RPMI8226 (cell line): ENCODE measurements at regions not wholly inside any gene's neighbourhood (a gene's known extent, or its start where the extent isn't known, plus 50 kb on each side); places are given as distances from the start of the nearest gene placed in this dataset.
"Not testable (repeated sequence)": the region's sequence is repeated elsewhere in the genome, so short reads cannot be mapped to it uniquely, and the experiment has no call there.

ENCODE experiments used
- DNase-seq: peaks from one replicate; pipeline ENCODE4 v3.0.0-alpha.2; 2015

GRCh38 chr7:52777051-52777822 is 258.2 kb upstream of the POM121L12 start:
- DNase-seq = no peak

DNA sequence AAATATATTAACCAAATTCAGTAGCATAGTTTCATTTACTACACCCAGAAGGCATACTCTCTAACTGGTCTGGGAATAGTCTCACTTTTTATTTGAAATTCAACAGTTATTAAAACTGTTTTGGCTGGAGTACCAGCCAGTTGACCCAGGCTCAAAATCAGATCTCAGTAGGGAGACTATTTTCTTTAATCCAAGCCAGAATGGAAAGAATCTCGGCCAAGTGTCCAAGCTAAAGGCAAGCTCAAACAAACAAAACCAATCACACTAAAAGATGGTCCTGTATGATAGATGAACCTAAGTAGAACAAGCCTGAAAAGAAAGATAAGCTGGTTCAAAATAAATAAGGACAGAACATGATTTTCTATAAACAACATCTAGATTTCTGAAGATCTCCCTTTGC is 259.6 kb upstream of the POM121L12 start:
- no peak for DNase-seq

DNA sequence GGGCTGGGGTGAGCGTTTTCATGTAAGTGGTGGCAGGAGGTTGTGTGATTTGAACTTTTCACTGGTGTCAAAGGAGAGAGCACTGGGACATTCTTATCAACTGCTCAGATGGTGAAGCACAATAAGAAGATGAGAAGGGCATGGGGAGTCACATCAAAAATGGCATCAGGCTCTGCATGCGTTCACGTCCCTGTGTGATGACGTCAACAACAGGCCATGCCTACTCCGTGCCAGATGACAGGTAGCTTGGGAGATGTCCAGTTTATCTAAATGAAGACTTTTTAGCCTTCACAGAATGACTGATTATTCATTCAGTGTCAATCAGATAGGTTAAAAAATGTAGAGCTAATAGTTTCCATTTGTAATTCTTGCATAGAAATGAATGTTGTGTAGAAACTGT is 264.3 kb upstream of the POM121L12 start:
- DNase-seq = no peak

- DNase-seq = no peak
These were observed 270.8 kb upstream of the POM121L12 start for GRCh38 chr7:52764492-52765169.

- DNase-seq = no peak
These were observed 277.1 kb upstream of the POM121L12 start for GRCh38 chr7:52758356-52758755.

DNA sequence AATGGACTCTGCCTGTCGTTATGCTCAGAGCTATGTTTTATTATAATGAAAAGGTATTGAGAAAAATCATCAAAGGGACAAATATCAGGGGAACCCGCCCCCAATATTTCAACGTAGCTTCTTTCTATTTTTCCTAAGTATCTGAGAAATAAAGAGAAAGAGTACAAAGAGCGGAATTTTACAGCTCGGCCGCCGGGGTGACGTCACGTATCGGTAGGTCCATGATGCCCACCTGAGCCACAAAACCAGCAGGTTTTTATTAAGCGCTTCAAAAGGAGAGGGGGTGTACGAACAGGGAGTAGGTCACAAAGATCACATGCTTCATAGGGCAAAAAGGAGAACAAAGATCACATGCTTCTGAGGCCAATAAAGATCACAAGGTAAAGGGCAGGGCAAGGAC is 281.6 kb upstream of the POM121L12 start:
- no peak for DNase-seq

GRCh38 chr7:52752891-52753290 is 282.5 kb upstream of the POM121L12 start:
- DNase-seq = no peak

DNA sequence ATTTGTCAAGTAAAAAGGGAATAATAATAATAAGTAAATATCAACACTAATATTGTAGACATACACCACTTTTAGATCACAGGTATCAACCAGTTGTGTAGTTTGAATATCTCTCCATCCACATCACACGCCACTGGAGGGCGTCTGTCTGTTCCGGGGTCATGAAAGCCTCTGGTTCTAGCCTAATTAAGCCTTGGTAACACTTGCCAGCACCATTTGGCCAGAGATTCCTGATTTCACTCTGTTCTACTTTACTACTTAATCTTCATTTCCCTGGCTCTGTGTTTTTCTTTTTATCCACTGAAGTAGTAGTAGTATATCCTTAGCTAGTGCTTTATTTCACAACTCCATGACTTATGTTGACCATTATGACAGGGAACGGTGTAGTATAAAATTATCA is 285.6 kb upstream of the POM121L12 start:
- peak; percentile 31 for DNase-seq

DNA sequence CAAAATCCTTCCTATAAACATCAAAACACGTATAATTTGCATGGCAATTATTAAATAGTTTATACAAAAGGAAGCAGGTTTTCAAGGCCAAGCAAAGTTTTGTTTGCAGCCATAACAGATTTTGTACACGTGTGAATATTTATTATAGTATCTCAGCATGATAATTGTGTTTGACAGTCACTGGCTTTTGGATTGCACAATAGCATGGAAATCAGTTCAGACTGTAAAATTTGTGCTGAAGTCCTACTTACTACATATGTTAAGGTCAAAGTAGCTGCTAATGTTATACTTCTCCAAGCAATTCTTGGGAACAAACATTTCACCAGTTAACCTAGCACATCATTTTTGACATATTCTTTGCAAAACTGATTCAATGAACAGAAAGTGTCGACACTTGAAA is 287.6 kb upstream of the POM121L12 start:
- DNase-seq = no peak

DNA sequence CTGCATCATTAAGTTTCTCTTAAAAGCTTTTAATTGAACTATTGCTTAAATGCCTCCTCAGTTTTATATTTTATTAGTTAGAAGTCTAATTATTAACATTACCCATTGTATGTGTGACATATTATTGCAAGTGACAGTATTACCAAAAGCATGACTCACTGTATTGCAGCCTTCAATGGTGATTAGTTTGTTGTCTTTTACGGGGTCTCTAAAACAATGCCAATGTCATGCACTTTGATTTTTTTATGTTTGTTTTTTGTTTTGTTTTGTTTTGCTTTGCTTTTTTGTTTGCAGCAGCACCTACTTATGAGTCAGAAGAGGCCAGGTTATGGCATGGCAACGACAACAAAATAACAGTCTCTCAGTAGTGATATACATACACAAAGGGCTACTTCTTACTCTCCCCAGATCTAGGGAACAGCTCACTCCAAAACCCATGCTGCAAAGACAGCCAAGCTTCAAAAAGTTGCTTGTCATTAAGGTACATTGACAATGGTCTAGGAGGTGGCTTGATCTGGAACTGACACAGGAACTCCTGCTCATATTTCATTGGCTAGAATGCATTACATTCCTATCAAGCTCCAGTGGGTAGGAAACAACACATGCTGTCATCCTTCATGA is 293.7 kb upstream of the POM121L12 start:
- no peak for DNase-seq

- DNase-seq = no peak
These were observed 299.8 kb upstream of the POM121L12 start for GRCh38 chr7:52735656-52736055.

GRCh38 chr7:52728683-52729082 is 306.8 kb upstream of the POM121L12 start:
- DNase-seq = not testable (repeated sequence)

DNA sequence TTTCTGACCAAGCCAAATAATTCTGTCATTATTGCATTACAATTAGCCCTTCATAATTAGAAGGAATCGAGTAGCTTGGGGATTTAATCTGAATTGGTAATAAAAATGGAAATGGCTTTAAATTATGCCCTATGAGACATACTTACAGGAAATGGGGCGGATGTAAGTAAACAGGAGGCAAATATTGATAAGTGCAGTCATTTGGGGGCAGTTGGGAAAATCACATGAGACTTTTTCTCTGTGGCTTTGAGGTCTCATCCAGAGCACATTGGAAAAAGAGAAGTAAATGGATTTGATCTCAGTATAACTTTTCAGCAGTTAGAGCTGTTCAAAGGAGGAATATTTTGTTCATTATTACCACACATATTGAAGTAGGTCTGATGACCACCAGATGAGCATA is 307.8 kb upstream of the POM121L12 start:
- no peak for DNase-seq

DNA sequence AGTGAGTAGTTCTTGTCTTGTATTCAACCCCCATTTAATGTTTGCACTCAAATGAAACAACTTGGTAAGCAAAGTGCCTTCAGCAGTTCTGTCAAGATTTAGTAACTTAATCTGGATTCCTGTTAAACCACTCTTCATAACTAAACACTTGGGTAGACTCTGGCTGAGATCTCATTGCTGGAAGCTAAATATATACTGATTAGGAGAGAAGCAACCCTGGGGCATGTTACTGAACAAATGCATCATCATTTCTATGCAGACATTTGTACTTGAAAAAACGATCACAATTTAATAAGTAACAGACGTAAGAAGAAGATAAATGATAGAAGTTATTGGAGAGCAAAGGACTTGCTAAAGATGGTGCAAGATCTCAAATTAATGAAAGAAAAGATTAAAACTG is 308.4 kb upstream of the POM121L12 start:
- DNase-seq = no peak

DNA sequence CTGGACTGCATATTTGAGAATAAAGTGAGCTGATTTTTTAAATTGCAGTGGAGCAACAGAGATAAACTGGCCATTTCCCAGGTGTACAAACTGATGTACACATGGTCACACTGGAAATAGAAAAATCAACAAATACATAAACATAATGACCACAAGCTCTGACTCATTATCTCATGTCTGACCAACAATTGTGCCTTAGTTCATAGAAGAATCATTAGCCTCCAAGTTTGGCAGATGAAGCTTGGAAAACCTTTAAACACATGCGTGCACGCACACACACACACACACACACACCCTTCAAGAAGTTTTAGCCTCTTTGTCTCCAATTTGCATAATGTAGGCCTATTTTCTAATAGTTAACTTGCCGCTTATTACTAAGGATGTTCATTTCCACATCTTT is 308.9 kb upstream of the POM121L12 start:
- no peak for DNase-seq

- no peak for DNase-seq
These were observed 311.8 kb upstream of the POM121L12 start for GRCh38 chr7:52723606-52724005.

DNA sequence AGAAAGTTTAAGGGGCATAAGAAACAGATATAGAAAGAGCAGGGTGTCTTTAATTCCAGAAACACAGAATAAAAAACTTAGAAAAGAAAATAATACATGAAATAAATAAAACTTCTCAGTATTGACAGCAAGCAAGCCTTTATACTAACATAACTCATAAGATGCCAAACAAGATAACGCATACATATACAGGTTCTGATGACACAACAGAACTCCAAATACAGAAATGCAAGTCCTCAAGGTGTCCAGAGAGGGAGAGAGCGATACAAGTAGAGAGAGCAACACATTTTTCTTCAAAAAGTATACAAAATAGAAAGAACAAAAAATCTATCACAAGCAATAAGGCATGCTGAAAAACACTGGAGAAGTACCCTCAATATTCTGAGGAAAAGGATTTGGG is 314.6 kb upstream of the POM121L12 start:
- no peak for DNase-seq

- DNase-seq = peak; percentile 88
These were observed 315.8 kb upstream of the POM121L12 start for GRCh38 chr7:52719677-52720076.

GRCh38 chr7:52715701-52716100 is 319.7 kb upstream of the POM121L12 start:
- DNase-seq = no peak

GRCh38 chr7:52712938-52713337 is 322.5 kb upstream of the POM121L12 start:
- DNase-seq = no peak

GRCh38 chr7:52711951-52712350 is 323.5 kb upstream of the POM121L12 start:
- peak; percentile 35 for DNase-seq

DNA sequence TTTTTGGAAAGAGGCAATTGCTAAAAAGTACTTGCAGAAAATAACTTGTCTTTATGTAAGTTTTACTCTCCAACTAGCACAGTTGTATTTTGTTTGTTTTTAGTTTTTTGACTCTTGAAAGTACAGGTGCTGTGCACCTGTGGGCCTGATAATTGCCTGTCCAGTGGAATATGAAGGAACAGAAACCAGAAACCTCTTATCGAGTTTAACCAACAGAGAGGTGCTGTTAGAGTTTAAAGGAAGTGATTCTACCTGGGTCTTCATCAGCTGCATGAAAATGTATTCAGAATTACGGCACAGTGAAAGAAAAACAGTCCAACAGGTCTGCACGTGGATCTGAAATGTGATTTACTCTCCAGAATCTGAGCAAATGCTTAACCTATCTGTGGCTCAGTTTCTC is 326.6 kb upstream of the POM121L12 start:
- DNase-seq = peak; percentile 90

DNA sequence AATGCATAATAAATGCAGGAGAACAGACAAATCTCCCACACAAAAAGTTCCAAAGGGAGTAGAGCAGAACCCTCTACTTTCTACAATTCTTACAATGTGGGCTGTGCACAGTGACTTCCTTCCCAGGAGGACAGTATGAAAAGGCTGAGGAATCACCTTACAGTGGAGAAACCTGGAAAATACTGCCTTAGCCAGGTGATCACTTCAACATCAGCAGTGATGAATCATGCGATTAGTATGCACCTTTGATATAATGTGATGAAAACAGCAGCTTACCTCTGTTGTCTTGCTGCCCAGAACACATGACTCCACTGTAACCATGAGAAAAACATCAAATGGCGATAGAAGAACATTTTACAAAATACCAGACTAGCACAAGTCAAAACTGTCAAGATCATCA is 329.7 kb upstream of the POM121L12 start:
- no peak for DNase-seq

DNA sequence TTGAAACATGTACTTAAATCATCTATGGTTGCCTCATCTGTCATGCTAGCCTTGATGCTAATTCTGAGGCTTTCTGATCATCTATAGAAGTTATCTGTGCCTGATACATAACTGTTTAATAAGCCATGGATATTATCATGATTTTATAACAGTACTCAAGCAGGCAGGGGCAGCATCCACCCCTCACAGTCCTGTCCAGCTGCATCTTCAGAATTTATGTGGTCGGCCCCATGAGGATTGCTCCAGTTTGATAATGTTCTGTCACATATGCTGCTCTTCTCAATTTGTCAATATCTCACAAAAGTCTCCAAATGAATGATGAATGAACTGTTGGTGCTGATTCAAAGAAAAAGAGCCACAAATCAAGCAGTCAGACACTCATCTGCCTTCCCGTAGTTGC is 335.1 kb upstream of the POM121L12 start:
- DNase-seq = no peak
